C4-2B (cell line): ENCODE measurements at regions not wholly inside any gene's neighbourhood (a gene's known extent, or its start where the extent isn't known, plus 50 kb on each side); places are given as distances from the start of the nearest gene placed in this dataset.

Source experiments
- ZFX ChIP-seq: fragments of 450-650 bp; IDR thresholded peaks from 2 replicates; pipeline ENCODE4 v1.6.1; 2017
- TF ChIP-seq, protein P1 (sequence below): fragments of 450-650 bp; conservative IDR thresholded peaks from 2 replicates; pipeline ENCODE4 v1.5.1; 2017; ENCODE audit warnings: mild to moderate bottlenecking

DNA sequence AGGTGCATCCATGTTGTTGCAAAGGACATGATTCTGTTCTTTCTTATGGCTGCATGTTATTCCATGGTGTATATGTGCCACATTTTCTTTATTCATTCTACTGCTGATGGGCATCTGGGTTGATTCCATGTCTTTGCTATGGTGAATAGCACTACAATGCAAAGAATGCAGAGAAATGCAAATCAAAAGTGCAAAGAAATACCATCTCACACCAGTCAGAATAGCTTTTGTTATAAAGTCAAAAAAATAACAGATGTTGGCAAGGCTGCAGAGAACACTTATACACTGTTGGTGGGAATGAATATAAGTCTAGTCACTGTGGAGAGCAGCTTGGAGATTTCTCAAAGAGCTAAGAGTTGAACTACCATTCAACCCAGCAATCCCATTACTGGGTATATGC lies 99.2 kb downstream of the DHRS2 start:
- TF ChIP-seq, protein P1, sequence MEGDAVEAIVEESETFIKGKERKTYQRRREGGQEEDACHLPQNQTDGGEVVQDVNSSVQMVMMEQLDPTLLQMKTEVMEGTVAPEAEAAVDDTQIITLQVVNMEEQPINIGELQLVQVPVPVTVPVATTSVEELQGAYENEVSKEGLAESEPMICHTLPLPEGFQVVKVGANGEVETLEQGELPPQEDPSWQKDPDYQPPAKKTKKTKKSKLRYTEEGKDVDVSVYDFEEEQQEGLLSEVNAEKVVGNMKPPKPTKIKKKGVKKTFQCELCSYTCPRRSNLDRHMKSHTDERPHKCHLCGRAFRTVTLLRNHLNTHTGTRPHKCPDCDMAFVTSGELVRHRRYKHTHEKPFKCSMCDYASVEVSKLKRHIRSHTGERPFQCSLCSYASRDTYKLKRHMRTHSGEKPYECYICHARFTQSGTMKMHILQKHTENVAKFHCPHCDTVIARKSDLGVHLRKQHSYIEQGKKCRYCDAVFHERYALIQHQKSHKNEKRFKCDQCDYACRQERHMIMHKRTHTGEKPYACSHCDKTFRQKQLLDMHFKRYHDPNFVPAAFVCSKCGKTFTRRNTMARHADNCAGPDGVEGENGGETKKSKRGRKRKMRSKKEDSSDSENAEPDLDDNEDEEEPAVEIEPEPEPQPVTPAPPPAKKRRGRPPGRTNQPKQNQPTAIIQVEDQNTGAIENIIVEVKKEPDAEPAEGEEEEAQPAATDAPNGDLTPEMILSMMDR, result no peak
- TF ChIP-seq ZFX, result no peak
